ENCODE measurements at regions not wholly inside any gene's neighbourhood (a gene's known extent, or its start where the extent isn't known, plus 50 kb on each side); places are given as distances from the start of the nearest gene placed in this dataset.
A peak's percentile ranks its signal among the peaks of the same experiment; 100 is the strongest.

DNA sequence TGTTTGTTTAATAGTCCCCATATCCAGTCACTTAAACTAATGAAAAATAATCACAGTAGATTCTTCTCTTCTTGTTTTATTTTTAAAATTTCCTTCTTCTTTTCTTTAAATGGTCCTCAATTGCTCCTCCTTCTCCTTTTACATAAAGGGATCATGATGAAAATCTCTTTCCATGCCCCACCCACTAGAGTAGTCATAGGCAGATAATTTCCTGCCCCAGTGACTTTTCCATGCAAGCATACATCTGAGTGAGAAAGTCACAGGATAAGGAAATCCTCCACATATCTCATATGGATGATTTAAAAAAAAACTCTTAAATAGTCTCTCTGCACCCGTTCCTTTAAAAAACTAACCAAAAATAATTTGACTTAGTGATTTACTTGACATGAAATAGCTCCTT, 552.3 kb upstream of the SETBP1 start:
- DNase-seq = no peak
- no CpG with 5 or more reads among the region's 1 CpG for WGBS (ENCODE audit: insufficient coverage)
- Histone ChIP-seq H3K4me3 (ENCODE audit: low read length) (no peak overlapping the region), H3K27me3 (ENCODE audit: control insufficient read depth, insufficient read depth, low read length) (no peaks in the 10 kb centered on the region), H3K9me3 (ENCODE audit: control insufficient read depth, insufficient read depth, low read length) (no peaks in the 10 kb centered on the region), H3K27ac (ENCODE audit: low read length) (no peak overlapping the region), H3K4me1 (ENCODE audit: control insufficient read depth, insufficient read depth, low read length) (no peaks in the 10 kb centered on the region), H3K36me3 (ENCODE audit: control insufficient read depth, insufficient read depth, low read length) (no peaks in the 10 kb centered on the region)
- ATAC-seq = no peak
- TF ChIP-seq, protein P1, sequence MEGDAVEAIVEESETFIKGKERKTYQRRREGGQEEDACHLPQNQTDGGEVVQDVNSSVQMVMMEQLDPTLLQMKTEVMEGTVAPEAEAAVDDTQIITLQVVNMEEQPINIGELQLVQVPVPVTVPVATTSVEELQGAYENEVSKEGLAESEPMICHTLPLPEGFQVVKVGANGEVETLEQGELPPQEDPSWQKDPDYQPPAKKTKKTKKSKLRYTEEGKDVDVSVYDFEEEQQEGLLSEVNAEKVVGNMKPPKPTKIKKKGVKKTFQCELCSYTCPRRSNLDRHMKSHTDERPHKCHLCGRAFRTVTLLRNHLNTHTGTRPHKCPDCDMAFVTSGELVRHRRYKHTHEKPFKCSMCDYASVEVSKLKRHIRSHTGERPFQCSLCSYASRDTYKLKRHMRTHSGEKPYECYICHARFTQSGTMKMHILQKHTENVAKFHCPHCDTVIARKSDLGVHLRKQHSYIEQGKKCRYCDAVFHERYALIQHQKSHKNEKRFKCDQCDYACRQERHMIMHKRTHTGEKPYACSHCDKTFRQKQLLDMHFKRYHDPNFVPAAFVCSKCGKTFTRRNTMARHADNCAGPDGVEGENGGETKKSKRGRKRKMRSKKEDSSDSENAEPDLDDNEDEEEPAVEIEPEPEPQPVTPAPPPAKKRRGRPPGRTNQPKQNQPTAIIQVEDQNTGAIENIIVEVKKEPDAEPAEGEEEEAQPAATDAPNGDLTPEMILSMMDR (IDR thresholded peaks at IDR 0.05) = no peak
- no peaks in the 10 kb centered on the region for H3K9me3 Mint-ChIP-seq
- H3K27ac Mint-ChIP-seq = no peak overlapping the region
- intact Hi-C loops (cut with micrococcal nuclease) = no loop called here
- H3K36me3 Mint-ChIP-seq = no peaks in the 10 kb centered on the region
- no peak overlapping the region for H3K4me3 Mint-ChIP-seq
- H3K27me3 Mint-ChIP-seq (ENCODE audit: low read depth in 2 of 2) = peaks cover 2 to 22% of the 10 kb centered on the region in 2 donors
- peaks cover 0 to 5% of the 10 kb centered on the region in 2 donors for H3K4me1 Mint-ChIP-seq

DNA sequence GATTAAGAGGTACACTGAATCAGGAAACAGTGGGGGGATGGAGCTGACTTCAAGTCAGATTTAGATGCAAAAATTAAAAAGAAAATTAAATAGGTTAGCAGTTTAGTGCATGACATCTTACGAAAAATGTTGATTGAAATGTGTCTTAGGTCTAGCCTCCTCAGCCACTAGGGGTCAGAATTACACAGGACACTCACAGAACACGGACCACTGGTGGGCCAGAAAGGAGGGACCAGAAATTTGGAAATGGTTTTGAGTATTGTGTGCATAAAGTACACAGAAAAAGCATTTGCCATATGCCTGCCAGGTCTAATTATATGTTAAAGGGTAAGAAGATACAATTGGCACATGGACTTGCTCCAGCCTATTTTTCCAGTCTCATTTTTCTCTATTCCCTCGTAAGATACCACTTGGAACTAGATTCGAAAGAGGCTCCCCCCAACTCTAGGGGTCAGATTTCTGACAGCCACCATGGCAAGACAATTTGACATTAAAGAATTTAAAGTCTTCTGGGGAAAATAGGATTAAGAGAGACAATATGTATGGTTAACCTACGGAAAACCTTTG, 550.2 kb upstream of the SETBP1 start:
- Histone ChIP-seq H3K27ac (ENCODE audit: low read length) (no peak overlapping the region), H3K27me3 (ENCODE audit: control insufficient read depth, insufficient read depth, low read length) (no peaks in the 10 kb centered on the region), H3K36me3 (ENCODE audit: control insufficient read depth, insufficient read depth, low read length) (no peaks in the 10 kb centered on the region), H3K9me3 (ENCODE audit: control insufficient read depth, insufficient read depth, low read length) (no peaks in the 10 kb centered on the region), H3K4me3 (ENCODE audit: low read length) (no peak overlapping the region), H3K4me1 (ENCODE audit: control insufficient read depth, insufficient read depth, low read length) (no peaks in the 10 kb centered on the region)
- H3K4me1 Mint-ChIP-seq = peaks cover 0 to 5% of the 10 kb centered on the region in 2 donors
- no peaks in the 10 kb centered on the region for H3K36me3 Mint-ChIP-seq
- ATAC-seq = peak; percentile 40 to 68 (median 50)
- H3K27me3 Mint-ChIP-seq (ENCODE audit: low read depth in 2 of 2) = peaks cover 2 to 33% of the 10 kb centered on the region in 2 donors
- TF ChIP-seq, protein P1 (IDR thresholded peaks at IDR 0.05) = peak; percentile 57
- 75% methylated on average over 3 of the region's 5 CpGs for WGBS (ENCODE audit: insufficient coverage)
- intact Hi-C loops (cut with micrococcal nuclease) = loop anchor here (1.0 to 2.0 kb wide), 2 partner anchors 1082 to 1254 kb away; no protein-coding TSS in a partner anchor
- DNase-seq = peak in 1 of 2 donors; percentile 16
- H3K9me3 Mint-ChIP-seq = no peaks in the 10 kb centered on the region
- no peak overlapping the region for H3K4me3 Mint-ChIP-seq
- H3K27ac Mint-ChIP-seq = no peak overlapping the region

DNA sequence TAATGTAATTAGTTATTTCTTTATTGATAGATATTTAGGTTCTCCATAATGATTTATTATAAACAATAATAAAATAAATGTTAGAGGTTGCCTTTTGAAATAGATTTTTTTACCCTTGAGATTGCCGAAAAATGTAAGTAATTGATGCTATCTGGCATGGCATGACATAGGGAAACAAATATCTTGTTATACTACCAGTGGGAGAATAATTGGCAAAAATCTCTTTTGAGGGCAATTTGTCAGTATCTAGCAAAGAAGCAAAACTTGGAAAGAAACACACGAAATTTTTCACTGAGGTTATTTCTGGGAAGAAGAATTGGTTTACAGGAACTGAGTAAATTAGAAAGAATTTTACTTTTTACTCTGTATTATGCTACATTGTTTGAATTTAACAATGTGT, 547.2 kb upstream of the SETBP1 start:
- 77% methylated on average over 2 of the region's 2 CpGs for WGBS (ENCODE audit: insufficient coverage)
- Histone ChIP-seq H3K4me3 (ENCODE audit: low read length) (no peak overlapping the region), H3K27me3 (ENCODE audit: control insufficient read depth, insufficient read depth, low read length) (no peaks in the 10 kb centered on the region), H3K36me3 (ENCODE audit: control insufficient read depth, insufficient read depth, low read length) (no peaks in the 10 kb centered on the region), H3K9me3 (ENCODE audit: control insufficient read depth, insufficient read depth, low read length) (no peaks in the 10 kb centered on the region), H3K27ac (ENCODE audit: low read length) (no peak overlapping the region), H3K4me1 (ENCODE audit: control insufficient read depth, insufficient read depth, low read length) (no peaks in the 10 kb centered on the region)
- Mint-ChIP-seq H3K27ac (no peak overlapping the region), H3K9me3 (no peaks in the 10 kb centered on the region), H3K4me1 (peaks cover 0 to 5% of the 10 kb centered on the region in 2 donors), H3K36me3 (no peaks in the 10 kb centered on the region), H3K27me3 (ENCODE audit: low read depth in 2 of 2) (peaks cover 5 to 49% of the 10 kb centered on the region in 2 donors), H3K4me3 (no peak overlapping the region)
- DNase-seq = no peak
- no peak for ATAC-seq
- intact Hi-C loops (cut with micrococcal nuclease) = no loop called here
- TF ChIP-seq, protein P1 (IDR thresholded peaks at IDR 0.05) = no peak

DNA sequence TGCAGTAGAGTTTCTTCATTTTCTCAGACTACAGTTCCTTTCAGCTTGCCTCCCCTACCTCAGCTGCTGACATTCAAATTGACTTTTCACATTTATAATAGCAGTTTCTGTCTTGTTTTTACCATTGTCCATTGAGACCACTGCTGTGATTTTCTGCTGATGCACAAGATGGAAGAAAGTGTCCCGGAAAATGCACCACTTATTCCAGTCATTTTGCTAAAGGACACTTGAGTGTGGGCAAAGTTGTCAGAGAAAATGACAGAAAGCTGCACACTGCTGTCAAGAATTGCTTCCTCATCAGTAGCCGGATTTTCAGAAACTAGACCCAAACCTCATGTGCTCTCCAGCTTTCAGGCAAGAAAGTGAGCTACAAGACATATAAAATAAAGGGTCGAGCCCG, 546.2 kb upstream of the SETBP1 start:
- ATAC-seq (no peak), DNase-seq (no peak)
- Histone ChIP-seq H3K9me3 (ENCODE audit: control insufficient read depth, insufficient read depth, low read length) (no peaks in the 10 kb centered on the region), H3K27ac (ENCODE audit: low read length) (no peak overlapping the region), H3K4me1 (ENCODE audit: control insufficient read depth, insufficient read depth, low read length) (no peaks in the 10 kb centered on the region), H3K36me3 (ENCODE audit: control insufficient read depth, insufficient read depth, low read length) (no peaks in the 10 kb centered on the region), H3K27me3 (ENCODE audit: control insufficient read depth, insufficient read depth, low read length) (no peaks in the 10 kb centered on the region), H3K4me3 (ENCODE audit: low read length) (no peak overlapping the region)
- H3K9me3 Mint-ChIP-seq = no peaks in the 10 kb centered on the region
- H3K27me3 Mint-ChIP-seq (ENCODE audit: low read depth in 2 of 2) = peaks cover 7 to 55% of the 10 kb centered on the region in 2 donors
- intact Hi-C loops (cut with micrococcal nuclease) = no loop called here
- TF ChIP-seq, protein P1 (IDR thresholded peaks at IDR 0.05) = no peak
- no peak overlapping the region for H3K4me3 Mint-ChIP-seq
- H3K4me1 Mint-ChIP-seq = peaks cover 0 to 5% of the 10 kb centered on the region in 2 donors
- H3K27ac Mint-ChIP-seq = no peak overlapping the region
- 83% methylated on average over 4 of the region's 4 CpGs for WGBS (ENCODE audit: insufficient coverage)
- H3K36me3 Mint-ChIP-seq = no peaks in the 10 kb centered on the region

Data from natural killer cell (primary cell).